Hematopoietic multipotent progenitor cell treated with erythropoietin and hydrocortisone succinate and interleukin-3 and kit ligand, for 4 days (in vitro differentiated cells): ENCODE measurements at regions not wholly inside any gene's neighbourhood (a gene's known extent, or its start where the extent isn't known, plus 50 kb on each side); places are given as distances from the start of the nearest gene placed in this dataset.

Experiments used
- DNase-seq: peaks from one replicate; pipeline ENCODE4 v3.0.0-alpha.2; 2015

DNA sequence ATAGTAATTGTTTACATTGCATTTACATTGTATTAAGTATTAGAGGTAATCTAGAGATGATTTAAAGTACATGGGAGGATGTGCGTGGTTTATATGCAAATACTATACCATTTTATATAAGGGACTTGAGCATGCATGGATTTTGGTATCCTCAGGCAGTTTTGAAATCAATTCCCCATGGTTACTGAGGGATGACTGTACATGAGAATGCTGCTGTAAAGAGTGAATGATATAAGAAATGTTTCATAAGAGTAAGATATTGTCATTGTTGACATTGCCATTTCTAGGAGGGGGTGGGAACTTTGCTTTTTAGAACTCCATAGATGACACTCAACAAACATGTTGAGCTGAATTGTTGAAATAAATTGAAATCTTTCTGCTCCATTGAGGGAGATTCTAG lies 185.0 kb downstream of the SEMA6A start:
- DNase-seq = no peak

DNA sequence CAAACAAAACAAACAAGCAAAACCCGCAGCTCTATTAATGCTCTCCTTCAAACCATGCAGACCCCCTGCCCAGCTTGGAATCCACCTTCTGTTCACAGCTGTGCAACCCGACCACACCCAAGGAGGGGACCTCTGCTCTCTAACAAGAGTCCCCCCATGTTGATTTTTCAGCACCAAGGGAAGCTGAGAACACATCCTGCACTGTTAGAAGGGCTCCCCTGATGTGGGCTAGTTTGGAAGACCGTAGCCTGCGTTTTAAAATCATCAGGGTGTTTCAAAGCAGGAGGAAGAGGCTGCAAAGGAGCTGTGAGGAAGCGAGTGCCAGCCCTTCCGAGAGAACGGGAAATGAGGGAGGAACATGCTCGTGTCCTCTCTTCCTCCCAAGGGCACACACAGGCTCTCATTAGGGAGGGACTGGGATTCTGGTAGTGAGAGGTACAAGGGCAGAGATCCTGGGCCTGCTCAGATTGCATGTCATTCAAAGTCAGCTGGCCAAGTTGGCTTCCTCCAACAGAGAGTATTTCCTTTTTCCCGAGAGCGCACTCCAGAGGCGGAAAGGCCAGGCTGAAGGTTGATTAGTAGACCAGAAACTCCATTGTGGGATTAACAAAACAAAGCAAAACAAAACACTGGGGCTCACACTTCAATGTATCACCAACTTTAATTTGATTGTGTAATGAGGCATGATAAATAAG lies 185.9 kb downstream of the SEMA6A start:
- DNase-seq = no peak

DNA sequence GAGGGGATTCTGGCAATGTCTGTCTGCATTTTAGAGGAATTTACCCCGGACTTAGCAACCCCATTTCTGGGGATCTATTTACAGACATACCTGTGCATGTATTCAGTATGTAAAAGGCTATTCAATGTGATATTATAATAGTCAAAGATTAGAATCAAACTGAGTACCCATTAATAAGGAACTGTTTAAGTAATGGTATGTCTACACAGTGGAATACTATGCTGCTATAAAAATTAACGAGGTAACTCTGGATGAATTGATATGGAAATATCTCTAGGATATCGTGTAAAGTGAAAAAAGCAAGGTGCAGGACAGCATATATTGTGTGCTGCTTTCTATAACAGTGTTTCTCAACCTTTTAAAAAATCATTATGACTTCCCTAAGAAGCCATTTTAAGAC lies 186.9 kb downstream of the SEMA6A start:
- DNase-seq = no peak

DNA sequence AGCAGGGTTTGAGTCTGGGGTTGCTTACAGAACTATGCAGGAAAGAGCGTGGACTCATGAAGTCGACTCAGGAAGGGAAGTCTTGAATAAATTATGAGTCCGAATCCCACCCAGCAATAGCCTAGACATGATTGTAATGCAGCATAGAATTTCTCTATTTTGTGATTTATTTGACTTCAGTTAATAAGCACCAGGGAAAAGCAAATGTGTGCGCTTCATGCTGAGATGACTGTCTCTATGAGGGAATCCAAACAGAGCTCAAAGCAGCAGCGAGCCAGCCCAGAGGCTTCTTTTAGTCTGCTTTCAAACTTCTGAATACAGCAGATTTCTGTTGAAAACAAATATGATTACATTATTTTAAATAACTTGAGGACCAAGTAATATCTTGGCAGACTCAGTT lies 188.0 kb downstream of the SEMA6A start:
- no peak for DNase-seq

DNA sequence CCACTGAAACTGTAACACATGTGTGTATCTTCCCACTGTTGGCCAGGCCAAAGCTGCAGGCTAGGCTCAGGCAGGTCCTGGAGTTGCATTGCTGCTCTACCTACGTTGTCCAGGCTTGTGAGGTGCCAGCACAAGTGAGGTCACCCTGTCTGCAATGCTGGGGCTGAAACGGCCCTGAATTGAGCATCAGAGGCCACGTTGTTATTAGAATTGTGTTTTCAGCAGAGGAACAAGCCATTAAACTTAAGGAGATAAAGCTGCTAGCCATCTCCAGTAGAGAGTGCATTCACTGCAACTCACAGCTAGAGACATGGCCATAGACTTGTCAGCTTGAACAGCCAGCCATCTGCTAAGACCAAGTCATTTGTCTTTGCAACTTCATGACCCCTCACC lies 191.8 kb downstream of the SEMA6A start:
- DNase-seq = no peak

DNA sequence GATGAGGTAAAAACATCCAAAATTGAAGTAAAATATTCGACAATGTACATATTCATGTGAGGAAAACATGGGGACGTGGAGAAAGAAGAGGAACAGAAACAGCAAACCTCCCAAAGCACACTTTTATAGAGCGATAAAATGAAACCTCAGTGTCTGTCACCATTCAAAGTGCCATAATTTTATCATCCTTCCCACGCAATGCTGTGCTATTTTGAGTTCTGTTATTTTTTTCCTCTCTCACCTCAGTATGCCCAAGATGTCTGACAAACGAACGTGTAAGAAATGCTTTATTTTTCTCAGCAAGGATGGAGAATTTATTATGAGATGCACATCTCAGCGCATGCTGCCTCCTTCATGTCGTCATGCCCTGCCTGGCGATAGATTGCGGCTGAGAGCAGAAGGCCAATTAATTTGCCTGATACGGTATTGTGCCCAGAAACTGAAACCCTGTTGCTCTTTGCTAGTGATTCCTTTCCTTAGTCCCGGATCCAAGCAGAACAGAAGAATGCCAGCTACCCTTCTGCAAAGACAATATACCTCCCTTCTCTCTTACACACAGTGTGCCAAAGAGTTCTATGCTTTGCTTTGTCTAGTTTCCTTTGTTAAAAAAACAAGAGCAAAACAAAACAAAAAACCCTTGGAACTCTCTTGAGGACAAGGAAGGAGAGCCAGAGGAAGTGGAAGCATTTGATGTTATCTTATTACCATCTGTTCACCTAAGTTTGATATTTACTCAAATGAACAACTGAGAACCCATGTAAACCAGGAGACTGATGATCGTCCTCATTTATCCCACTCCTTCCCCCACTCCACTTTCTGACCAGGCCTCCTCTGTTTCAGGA lies 192.4 kb downstream of the SEMA6A start:
- DNase-seq = no peak

DNA sequence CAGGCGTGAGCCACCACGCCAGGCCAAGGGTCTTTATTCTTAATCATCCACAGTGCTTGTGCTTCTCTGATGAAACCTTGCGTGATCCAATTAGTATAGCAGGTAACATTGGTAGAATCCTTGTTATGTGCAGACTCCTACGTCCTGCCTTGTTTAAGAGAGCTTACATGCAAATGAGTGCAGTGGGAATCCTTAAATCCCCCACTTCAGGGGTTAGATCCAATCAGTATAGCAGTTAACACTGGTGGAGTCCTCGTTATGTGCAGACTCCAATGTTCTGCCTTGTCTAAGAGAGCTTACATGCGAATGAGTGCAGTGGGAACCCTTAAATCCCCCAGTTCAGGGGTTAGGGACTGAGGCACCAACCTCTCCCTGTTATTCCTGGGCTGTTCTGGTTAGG lies 193.4 kb downstream of the SEMA6A start:
- DNase-seq = no peak

DNA sequence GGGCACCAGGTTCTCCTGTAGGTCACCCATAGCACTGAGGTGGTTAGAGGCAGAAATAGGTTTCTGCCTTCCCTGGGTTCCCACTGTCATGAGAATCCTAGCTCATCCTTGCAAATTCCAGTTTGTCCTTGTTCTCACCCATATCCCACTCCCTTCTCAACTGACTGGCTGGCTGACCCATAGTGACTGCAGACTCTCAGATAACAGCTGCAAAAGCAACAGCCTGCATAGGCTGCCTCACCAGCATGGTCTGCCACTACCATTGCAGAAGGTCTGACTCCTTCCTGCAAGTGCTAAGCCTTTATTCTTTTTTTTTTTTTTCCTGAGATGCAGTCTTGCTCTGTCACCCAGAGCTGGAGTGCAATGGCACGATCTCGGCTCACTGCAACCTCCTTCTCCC lies 194.0 kb downstream of the SEMA6A start:
- no peak for DNase-seq

DNA sequence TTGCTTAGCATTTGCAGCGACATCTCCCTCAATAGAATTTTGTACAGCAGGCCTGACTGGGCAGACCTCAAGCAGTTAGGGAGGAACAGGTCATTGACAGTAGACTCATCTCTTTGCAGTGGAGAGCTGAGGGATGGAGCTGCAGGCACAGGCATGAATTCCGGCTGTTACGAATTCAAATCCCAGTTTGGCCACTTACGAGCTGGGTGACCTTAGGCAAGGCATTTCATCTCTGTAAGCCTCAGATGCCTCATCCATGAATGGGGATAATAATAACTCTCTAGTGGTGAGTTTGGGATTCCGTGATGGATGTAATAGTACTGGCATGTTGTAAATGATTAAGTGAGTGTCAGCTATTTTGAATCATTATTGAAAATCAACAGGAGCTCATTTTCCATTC lies 195.3 kb downstream of the SEMA6A start:
- DNase-seq = no peak

DNA sequence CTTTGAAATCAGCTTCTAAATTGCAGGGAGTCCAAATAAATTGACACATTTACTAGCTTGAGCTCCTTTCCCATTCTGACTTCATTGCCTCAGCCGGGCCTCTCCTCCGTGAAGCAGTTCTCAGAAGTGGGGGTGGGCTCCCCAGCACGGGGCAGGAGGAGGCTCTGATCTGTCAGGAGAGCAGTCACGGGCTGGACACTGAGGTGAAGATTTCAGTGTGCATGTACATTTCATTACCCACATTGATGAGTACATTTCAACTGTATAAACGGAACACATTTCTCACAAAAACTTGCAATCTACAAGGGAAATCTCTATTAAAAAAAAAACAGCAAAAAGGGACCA lies 195.9 kb downstream of the SEMA6A start:
- DNase-seq = no peak

DNA sequence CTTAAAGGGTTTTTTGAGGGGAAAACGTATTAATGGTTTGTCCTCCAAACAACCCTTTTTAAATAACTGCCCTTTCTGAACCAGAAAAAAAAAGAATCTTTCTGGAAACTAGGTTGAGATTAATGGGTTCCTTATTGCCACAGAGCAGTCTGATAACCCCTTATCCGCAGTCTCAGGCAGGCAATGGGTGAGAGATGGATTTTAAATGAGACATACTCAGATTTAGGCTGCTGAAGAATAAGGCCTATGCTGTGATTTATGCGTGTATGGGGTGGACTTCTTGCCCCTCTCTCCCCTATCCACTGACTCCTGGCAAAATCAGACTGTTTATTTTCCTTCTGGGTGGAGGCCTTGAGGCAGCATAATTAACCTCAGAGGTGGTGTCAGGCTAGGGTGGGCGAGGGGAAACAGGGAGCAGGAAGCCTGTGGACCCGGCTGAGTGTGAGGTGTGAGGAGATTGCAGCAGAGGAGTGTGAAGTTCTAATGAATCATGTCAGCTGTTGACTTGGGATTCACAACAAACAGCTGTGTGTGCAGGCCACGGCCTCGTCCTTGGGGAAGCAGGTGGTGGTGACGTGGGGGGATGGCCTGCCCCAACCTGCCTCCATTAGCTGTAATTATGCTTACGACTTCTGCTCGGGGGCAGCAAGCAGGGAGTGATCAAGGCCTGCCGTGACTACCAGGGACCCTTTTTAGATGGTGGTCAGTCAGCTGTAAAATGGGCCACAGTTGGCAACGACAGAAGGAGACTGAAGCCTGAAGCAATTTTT lies 196.4 kb downstream of the SEMA6A start:
- DNase-seq = no peak

DNA sequence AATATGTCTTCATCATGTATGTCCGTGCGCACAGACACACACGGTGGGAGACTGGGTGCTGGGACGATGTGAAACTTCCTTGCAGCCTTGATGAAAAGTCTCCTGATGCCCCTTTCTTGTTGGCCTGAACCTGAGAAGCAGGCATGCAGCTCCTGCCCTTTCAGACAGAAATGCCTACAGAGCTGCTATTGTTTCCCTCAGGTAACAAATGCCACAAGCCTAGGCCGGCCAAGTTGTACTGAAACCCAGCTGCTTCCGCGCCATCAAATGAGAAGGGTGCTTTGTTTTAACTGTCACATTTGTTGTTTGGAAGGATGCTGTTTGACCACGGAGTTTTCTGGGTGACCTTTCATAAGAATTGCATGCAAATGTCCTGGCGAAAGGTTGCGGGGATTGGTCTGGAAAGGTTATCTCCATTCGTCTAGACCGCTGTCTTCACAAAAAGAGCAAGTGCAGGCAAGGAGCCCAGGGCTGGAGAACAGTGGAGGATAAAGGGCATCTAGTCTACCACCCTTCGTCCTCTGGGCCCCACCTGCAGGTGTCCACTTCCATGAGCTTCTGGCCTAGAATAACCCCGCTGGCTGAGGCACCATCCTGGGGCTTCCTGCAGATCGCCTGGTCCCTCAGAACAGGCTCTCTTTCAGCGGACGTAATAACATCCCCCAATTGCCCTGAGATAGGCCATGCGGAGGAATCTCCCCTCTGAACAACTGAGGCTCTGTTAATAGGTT lies 197.2 kb downstream of the SEMA6A start:
- no peak for DNase-seq

DNA sequence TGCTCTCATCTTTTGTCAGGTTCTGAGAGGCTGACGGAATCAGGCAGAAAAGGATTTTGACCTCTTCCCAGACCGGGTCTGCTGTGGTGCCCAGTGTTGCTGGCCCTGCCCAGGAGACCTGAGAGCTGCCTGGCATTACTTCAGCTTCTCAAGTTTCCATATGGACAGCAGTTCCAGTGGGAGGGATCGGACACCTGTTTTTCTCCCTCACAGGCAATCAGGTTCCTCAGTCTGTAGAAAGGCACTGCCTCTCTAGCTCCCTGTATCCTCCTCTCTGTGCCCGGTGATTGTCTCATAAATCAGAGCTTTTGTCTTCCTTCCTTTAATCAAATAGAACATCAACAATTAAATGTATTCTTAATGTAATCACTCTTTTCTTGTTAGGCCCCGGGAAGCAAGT lies 198.7 kb downstream of the SEMA6A start:
- no peak for DNase-seq

DNA sequence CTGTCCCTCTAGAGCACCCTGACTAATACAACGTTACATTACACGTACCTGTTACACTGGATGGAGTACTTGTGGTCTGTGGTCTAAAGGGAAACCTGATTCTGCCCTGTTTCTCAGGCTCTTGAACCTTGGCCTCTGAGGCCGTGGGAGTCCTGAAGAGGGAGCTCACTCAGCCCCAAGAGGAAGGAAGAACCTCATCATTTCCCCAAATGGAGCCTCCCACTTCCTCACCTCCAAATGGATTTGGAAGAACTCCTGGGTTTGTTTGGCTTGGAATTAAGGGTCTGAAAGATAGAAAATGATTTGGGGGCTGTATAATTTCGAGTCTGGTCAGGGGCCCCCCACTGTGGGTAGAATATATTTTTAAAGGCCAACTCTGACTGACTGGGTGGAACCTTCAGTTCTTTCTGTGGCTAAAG lies 200.2 kb downstream of the SEMA6A start:
- DNase-seq = no peak

DNA sequence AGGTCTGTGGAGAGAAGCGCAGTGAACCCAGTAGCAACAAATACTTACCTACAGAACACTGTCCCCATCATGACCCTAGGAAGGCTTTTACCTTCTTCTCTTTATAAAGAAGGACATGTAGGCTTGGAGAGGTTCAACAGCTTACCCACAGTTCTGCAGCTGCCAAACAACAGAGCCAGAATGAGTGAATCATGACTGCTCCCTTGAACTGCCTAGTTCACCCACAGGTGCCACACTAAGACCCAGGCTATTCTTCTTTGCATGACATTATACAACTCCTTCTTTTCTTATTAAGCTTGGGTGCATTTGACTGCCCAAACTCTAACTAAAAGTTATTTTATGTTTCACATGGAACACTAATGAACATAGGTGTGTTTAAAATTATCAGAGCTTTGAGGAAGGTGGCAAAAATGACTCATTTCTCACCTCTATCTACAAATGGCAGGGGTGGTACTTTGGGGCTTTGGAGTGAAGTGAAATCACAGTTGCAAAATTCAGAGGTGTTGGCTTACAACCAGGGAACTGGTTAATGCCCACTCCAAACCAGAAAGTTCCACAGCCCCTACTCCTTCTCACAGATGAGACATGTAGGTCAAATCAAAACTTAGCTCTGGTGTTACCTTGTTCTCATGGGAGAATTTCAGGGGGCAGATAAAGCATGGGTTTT lies 201.6 kb downstream of the SEMA6A start:
- no peak for DNase-seq

DNA sequence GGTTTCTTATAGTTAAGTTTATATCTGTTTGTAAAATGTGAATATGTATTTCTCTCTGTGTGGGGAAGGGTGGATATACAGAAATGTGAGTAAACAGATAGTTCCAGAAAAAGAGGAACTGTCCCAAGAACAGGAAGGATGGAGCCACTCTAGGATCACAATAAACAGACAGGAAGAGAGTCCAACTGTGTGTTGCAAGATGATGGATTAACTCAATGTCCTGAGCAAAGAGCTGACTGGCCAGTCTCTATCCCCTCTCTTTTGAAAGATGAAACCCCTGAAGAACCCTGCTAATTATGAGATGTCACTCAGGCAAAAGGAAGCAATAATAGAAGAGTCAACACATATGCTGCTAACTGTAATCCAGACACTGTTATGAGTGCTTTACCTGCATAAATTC lies 202.7 kb downstream of the SEMA6A start:
- DNase-seq = peak; percentile 37

DNA sequence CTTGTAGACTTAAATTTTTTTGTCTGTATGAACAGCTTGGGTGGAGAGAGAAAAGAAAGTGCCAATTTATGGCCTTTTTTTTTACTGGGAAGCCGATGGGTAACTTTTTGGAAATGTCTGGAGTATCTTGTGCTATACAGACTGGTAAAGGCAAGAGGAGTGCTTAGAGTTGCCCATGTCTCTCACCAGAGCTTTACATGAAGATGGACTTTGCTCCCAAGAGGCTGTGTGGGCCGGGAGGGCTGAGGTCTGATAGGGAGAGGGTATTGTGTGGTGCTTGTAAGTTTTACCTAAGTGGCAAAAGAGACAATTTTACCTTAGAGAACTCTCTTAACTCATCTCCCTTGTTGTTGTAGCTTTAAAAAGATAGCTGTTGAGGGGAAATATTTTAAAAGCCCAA lies 203.2 kb downstream of the SEMA6A start:
- no peak for DNase-seq

DNA sequence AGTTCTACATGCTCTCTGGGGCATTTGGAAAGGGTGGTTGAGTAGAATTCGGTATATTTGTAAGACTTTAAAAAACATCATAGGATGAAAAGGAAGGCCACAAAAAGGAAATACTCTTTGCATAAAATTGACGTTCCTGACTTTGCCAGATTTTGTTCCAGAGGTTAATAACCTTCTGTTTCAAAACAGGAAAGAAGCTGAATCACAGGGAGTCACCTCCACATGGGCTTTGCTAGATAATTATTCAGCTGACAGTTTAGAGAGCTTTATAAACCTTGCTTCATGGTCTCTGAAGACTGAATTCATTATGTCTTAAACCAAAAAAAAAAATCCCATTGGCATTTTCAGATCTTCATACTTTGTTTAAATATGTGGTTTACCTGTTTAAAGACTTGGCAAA lies 203.7 kb downstream of the SEMA6A start:
- DNase-seq = peak; percentile 19

DNA sequence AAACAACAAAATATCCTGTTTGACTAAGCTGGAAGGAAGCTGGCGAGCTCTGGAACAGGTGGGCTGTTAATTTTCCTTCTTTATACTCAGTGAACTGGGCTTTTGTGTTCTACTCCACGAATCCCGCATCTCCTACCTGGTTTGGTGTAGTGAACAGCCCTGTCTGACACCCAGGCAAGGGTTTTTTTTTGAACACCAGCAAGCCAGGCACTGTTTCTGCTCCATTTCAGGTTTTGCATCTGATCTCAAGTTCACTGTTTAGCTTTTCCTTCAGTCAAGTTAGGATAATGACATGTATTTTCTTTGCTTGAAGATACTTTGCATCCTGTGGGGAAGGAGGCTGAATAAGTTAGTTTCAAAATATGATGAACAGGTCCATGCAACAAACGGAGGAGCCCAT lies 204.5 kb downstream of the SEMA6A start:
- DNase-seq = no peak

DNA sequence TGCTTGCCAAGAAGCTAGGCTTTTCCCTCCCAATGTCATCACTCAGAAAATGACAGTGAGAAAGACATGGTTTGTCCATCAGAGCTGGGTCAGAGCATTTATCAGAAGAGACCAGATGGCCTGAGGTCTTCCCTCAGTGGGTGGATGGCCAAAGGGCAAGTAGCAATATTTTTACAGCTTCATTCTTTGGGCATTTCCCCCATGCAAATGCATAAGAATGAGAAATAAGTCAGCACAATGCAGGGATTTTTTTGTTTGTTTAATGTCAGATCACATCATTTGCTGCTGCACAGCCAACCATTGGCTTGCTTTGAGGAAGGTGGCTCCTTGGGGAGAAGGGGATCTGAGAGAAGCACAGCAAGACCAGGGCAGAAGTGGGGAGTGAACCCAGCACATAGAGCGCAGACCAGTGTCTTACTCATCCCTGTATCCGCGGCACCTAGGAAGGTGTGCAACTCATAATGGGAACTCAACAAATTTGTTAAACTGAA lies 209.6 kb downstream of the SEMA6A start:
- no peak for DNase-seq

DNA sequence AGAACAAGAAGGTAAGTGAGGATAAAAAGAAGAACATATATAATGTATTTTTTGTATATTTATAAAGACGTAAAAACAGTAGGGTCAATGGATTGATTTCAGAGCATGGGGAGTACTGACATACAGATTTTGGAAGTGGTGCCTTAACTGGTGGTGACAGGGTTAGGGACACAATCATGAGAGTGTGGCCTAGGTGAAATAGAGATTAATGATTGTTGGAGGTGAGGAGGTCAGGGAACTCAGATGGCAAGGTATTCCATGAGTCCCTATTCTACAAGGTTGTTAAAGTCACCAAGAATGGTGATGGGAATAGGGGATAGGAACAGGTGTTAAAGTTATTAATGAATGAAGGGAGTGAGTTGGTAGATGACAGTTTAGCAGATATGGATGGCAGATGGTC lies 210.8 kb downstream of the SEMA6A start:
- no peak for DNase-seq

DNA sequence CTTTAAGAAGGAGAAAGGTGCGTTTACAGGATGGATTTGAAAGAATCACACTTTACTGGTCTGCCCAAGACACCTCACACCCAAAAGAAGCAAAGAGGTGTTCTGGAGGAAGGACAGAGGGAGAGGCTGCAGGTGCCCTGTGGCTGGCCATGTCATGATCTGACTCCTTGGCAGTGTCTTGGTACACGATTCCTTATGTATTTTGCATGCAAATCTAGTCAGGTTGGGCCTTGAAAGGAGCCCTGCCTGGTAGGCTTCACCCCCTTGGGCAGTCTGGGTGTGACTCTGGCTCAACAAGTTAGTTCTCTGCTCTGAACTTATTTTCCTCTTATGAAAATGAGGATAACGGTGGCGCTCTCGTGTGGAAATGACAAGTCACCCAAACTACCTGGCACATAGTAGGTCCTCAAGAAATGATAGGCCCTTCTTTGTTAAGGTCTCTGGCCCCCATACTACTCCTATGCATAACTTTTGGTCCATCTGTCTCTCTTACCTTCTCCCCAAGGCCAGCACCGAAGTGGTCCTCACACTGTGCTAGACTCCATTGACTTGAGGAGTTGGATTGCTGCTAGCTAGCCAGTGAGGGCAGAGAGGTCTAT lies 212.5 kb downstream of the SEMA6A start:
- no peak for DNase-seq
